Heart left ventricle (tissue), 13 donors: ENCODE measurements at regions not wholly inside any gene's neighbourhood (a gene's known extent, or its start where the extent isn't known, plus 50 kb on each side); places are given as distances from the start of the nearest gene placed in this dataset.

Experiments used
- POLR2A ChIP-seq, 2 donors: fragments of 450-650 bp; IDR thresholded peaks; one replicate each; pipeline ENCODE4 v1.6.1; 2017; ENCODE audit warnings: antibody characterized with exemption in 2 of 2, mild to moderate bottlenecking in 2 of 2, moderate library complexity in 2 of 2
- TF ChIP-seq, protein P1 (sequence below), 12 donors: fragments of 200-600 bp; sonication (generic) in 4 of 12; IDR thresholded peaks; one replicate each; pipeline versions ENCODE4 v1.5.0 to v1.8.0; 2018 to 2022; ENCODE audit warnings: antibody characterized with exemption in 12 of 12, mild to moderate bottlenecking in 5 of 12
- donor health status: ischemic (EF 13 %, LVEDD 7.1; RV severe dilation, severe dysfunction).
- donor health status: DM: no; HTN: yes; CAD: no.
- donor health status: DM: no; HTN: no; CAD: no.
- donor health status: ischemic (EF 25% LVEDD 6.9; RV normal size, moderate dysfunction).
- donor health status: ischemic (EF 25% LVEDD 5.7; RV mildly dilated, moderate dysfunction).
- donor health status: ischemic (EF 35%, LVEDD 5.7; RV mildly dilated, moderate dysfunction).
- donor health status: nonischemic (EF 11% LVEDD 7.7; RV severe dilation, severe dysfunction).
- donor health status: DM: yes; HTN: yes; CAD: no.
- donor health status: PGD.
- donor health status: ischemic (EF 29% LVEDD 5.4; RV normal size, mild dysfunction).
- donor health status: nonischemic (EF 23%, LVEDD 6.1; RV moderate dilation, normal function).

DNA sequence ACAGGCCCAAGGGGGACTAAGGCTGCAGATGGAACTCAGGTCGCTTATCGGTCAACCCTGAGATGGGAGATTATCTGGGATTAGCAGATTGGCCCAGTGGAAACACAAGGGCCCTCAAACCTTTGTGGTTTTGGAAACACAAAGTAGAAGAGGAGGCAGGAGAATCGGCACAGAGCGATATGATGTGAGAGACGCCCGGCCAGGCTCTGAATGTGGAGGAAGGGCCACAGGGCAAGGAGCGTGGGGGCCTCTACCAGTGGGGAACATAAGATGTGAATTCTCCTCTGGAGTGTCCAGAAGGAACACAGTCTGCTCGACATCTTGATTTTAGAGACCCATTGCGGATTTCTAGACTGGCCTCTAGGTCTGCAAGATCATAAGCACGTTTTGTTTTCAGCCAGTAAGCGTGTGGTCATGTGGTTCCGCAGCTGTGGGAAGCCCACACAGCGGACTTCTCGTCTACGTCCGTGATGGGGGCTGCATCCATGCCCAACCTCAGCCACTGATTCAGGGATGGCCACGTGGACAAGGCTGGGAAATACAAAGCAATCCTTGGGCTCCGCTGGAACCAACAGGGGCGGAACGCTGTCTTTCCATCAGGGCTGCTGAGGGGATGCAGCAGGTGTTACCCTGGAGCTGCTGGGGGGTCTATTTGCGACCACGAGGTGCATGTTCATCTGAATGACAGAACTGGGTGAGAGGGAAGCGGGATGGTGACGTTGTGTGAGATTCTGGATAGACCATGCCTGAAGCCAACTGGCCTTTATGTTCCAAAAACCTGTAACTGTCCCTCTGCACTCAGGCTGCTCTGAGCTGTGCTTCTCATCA lies 127.6 kb upstream of the PMEPA1 start:
- TF ChIP-seq, protein P1, sequence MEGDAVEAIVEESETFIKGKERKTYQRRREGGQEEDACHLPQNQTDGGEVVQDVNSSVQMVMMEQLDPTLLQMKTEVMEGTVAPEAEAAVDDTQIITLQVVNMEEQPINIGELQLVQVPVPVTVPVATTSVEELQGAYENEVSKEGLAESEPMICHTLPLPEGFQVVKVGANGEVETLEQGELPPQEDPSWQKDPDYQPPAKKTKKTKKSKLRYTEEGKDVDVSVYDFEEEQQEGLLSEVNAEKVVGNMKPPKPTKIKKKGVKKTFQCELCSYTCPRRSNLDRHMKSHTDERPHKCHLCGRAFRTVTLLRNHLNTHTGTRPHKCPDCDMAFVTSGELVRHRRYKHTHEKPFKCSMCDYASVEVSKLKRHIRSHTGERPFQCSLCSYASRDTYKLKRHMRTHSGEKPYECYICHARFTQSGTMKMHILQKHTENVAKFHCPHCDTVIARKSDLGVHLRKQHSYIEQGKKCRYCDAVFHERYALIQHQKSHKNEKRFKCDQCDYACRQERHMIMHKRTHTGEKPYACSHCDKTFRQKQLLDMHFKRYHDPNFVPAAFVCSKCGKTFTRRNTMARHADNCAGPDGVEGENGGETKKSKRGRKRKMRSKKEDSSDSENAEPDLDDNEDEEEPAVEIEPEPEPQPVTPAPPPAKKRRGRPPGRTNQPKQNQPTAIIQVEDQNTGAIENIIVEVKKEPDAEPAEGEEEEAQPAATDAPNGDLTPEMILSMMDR (IDR thresholded peaks at IDR 0.05) = no peak
- TF ChIP-seq POLR2A (IDR thresholded peaks at IDR 0.05) = no peak
